ENCODE measurements at regions not wholly inside any gene's neighbourhood (a gene's known extent, or its start where the extent isn't known, plus 50 kb on each side); places are given as distances from the start of the nearest gene placed in this dataset.
"Not testable (repeated sequence)": the region's sequence is repeated elsewhere in the genome, so short reads cannot be mapped to it uniquely, and the experiment has no call there.

GRCh38 chr7:96562458-96562857 lies 147.2 kb downstream of the SEM1 start:
- intact Hi-C loops (cut with micrococcal nuclease), result no loop called here

DNA sequence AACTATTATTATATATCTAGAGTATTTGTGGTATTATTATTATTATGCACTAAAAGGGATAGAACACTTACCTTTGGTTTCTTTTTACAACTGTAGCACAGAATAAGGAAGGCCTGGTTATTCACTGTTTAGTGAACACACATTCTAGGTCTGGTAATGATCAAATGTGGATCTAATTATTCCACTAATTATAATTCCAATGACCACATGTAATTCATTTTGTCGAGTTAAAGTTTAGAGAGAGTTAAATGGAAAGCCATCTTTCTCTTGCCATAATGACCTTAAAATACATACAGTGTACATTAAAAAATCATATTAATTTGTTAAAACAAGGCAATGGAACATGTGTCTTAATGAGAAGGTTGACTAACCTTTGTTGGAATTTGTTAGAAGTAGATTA lies 147.8 kb downstream of the SEM1 start:
- intact Hi-C loops (cut with micrococcal nuclease), result no loop called here

GRCh38 chr7:96558530-96558929 lies 151.1 kb downstream of the SEM1 start:
- intact Hi-C loops (cut with micrococcal nuclease), result no loop called here

- intact Hi-C loops (cut with micrococcal nuclease), result no loop called here
Measured at GRCh38 chr7:96558093-96558492, 151.6 kb downstream of the SEM1 start.

GRCh38 chr7:96557598-96557997 lies 152.0 kb downstream of the SEM1 start:
- intact Hi-C loops (cut with micrococcal nuclease), result not testable (repeated sequence)

DNA sequence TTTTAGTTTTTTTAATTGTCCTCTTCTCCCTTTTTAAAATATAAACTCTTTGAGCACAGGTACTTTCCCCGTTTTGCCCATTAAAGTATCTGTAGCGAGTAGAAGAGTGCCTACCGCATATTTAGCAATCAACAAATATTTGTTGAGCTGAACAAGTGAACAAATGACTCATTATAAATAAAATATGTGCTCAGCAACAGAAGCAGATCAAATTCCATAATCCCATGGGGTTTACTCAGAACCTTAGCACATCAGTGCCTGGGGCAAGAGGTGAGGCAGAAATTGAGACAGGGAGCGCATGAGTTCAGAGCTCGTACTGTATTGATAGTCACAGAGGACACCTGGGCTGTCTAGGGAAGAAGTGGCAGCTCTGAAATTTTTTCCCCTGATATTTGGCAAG lies 161.0 kb downstream of the SEM1 start:
- intact Hi-C loops (cut with micrococcal nuclease), result no loop called here

DNA sequence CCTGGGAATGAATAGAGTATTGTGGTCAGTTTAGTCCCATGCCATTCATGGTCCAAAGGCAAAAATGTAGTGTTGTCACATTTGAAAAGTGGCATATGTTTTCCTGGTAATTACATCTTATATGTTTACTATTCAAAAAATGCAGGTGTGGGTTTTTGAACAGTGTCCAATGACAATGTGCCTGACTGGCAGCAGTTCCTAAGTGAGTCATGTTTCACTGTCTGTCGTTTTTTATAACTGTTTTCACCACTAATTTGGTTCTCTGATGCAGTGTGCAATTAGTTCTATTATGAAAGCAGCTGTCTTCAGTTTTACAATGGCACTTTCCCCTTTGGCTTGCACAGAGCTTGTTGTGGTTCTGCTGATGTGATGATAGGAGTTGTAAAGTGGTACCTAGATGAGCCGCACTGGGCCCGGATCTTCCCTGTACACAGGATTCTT lies 162.3 kb downstream of the SEM1 start:
- intact Hi-C loops (cut with micrococcal nuclease), result no loop called here

DNA sequence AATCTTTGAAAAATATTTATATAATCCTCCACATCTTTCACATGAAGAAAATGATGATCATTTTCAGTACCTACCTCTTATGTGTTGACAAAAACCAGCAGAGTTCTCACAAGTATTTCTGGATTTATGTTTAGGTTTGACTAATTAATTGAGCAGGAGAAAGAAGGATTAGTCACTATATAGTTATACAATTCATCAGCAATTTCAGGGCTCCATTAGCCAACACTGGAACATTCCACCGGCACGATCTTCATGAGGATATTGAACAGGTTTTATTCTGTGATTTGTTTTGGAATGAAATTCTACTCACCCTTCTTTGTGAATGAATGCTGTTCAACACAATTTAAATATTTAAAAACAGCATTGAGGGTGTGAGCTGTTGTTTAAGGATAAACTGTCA lies 163.2 kb downstream of the SEM1 start:
- intact Hi-C loops (cut with micrococcal nuclease), result no loop called here

GRCh38 chr7:96539471-96539870 lies 170.2 kb downstream of the SEM1 start:
- intact Hi-C loops (cut with micrococcal nuclease), result no loop called here

- intact Hi-C loops (cut with micrococcal nuclease), result no loop called here
Measured at GRCh38 chr7:96538632-96539031, 171.0 kb downstream of the SEM1 start.

- intact Hi-C loops (cut with micrococcal nuclease), result no loop called here
Measured at GRCh38 chr7:96534221-96534620, 175.4 kb downstream of the SEM1 start.

DNA sequence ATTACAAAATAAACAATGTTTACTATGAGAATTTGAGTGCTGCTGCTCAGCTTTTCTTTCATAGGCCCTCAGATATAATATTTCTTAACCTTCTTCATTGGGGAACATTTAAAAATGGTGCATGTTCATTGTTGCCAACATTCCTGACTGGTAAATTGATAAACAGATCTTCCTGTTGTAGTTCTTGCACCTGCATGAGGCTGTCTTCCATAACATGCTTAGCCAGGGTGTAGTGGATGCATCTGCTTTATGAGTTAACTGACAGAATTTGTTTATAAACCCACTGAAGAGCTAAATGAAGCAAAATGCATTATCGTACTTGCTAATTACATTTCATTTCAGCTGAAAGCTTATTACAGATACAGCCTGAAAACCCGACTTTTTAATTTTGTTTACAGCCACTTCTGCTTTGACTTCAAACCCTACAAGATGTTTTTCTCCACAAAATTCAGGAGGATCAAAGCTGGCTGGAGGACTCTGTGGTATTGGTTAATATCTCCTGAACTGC lies 177.2 kb downstream of the SEM1 start:
- intact Hi-C loops (cut with micrococcal nuclease), result no loop called here

DNA sequence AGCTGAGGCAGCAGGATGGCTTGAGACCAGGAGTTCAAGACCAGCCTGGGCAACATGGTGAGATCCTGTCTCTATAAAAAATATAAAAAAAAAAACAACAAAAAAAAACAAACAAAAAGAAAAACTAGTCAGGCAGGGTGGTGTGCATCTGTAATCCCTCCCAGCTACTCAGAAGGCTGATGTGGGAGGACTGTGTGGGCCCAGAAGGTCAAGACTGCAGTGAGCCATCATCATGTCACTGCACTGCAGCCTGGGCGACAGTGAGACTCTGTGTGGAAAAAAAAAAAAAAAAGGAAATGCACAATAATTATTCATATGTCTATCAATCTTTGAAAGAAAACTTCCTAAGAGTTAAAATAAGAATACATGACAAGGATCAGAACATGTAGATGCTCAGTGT lies 178.3 kb downstream of the SEM1 start:
- intact Hi-C loops (cut with micrococcal nuclease), result no loop called here

GRCh38 chr7:96530786-96531185 lies 178.9 kb downstream of the SEM1 start:
- intact Hi-C loops (cut with micrococcal nuclease), result no loop called here

DNA sequence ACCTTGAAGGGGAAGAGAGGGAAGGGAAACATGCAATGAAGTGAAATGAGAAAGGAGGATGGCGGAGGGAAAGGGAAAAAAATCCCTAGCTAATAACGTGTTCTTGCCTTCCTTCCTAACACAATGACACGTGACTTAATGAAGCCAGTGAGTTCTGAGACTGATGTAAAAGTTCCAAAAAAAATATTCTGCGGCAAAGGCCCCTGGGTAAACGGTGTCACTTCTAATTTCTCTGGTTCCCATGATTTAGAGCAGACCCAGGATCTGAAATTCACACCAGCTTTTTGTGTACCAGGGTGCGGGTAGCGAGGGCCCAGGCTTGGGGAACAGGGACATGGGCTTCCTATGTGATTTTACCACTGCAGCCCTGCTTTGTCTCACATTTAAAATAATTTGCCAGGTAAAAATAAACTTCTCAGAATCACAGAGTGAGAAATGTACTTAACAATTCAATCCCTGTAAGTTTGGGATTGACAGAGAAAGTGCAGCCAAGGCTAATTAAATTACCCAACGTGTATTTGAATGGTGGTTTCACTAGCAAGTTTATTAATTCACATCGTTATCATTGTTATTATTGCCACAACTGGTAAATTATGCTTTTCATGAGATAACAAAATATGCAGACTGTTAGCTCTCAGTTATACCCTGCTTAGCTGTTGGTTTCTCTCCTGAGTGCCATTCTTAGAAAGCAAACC lies 182.4 kb downstream of the SEM1 start:
- intact Hi-C loops (cut with micrococcal nuclease), result no loop called here

DNA sequence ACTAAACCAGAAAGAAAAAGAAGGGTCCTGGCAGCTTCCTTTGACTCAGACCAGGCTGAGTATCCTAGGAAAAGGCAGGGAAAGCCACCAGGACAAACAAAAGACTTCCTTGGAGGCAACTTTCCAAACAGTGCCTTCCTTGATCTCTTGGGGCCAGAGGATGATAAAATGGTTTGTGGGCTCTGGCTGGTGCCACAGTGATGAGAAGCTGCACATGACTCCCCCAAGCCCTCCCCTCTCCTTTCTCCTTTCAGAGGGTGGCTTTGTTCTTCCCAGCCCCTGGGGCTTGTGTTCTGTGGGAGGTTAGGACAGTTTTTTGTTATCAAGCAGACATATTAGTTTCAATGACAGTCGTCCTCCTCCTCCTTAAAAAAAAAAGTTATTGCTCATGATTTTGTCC lies 183.2 kb downstream of the SEM1 start:
- intact Hi-C loops (cut with micrococcal nuclease), result no loop called here

DNA sequence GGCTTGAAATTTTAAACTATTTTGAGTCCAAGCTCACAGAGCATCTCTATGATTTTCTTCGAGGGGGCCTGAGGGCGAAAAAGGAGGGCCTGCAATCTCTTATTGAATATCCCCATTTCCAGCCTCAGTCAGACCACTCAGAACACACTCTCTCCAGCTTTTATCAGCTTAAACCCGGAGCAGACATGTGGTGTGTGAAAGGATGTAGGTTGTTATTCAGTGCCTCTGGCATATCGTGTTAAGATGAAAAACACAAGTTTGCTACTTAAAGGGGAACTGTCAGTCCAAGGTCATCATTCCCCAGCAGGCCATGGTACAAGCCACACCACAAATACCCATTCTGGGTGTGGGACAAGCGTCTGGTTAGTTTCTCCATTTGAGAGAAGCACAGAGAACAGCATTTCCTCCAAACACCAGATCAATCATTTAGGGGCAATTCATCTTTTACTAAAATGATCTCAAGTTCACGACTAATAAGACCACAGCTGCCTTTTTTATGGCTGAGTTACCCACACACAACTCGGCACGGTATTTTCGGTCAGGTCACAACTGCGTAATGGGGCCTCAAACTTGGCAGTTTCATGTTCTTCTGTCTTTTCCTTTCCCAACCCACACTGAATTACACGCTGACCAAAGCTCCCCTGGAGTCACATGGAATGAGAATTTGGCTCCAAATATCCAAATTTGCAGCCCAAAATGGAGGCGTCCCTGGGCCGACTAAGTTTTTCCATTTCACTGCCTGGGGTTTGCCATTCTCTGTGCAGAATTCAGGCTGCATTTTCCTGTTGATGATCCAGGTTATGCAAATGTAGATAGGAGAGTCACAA lies 188.4 kb downstream of the SEM1 start:
- intact Hi-C loops (cut with micrococcal nuclease), result no loop called here

DNA sequence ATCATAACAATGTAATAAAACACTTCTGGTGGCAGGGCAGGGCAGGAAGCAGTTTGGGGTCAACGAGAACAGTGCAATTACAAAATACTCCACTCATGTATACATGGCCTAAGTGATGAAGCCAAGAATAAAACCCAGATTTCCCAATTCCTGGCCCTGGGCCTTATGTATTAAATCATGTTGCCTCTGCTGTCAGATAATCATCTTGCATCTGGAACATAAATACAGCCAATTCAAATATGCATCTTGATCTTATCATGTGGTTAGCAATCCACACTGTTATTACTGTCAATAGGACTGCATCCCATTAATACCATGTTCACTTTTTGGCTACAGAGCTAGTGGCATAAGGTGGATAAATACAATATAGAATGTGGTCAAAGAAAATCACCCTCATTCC lies 186.5 kb upstream of the SLC25A13 start:
- intact Hi-C loops (cut with micrococcal nuclease), result no loop called here

DNA sequence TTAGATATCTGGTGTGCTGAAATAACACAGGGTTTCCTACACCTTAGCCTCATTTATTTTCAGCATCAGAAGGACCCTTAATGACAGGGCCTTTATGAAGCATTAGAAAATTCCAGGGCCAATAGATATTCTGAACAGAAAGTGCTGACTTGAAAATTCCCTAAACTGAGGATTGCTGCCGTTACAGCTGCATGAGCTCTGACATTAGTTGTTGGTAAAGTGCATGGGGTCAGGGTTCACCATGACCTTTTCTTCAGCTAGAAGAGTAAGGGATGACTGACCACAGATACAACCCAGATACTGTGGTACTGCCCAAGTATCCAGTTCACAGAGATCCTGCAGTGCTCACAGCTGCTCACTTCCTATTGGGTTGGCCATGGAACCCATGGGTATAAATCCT lies 181.7 kb upstream of the SLC25A13 start:
- intact Hi-C loops (cut with micrococcal nuclease), result no loop called here

DNA sequence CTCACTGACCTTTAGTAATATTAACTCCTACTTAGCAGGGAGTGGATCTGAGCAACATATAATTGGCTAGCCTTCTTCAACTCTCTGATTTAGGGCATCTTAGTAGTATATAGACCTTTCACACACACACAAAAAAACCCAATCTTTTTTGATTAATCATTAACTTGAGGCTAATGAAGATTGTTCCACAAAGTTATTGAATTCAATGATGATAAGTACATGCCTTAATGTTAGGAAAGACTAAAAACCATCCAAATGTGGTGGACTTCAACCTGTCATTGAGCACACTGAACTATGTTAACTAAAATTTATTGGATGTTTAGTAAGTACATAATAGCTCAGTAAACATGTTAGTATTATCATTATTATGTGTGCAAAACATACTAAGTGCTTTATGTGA lies 179.4 kb upstream of the SLC25A13 start:
- intact Hi-C loops (cut with micrococcal nuclease), result no loop called here

DNA sequence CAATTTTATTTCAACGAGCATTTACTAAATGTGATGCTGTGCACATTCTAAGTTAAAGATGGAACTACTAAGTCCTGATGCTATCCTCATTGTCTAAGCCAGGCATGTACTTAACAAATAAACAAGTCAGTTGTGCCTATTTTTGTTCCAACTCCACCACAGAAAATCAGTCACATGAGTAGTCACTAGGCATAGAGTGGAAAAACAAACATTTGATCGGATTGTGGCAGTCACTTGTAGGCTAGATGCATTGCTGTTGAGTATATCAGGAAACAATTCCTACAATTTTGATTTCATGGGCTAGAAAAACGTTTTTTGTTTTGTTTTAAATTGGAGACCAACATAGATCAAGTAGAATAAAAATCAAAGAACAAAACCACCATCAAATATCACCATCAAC lies 177.6 kb upstream of the SLC25A13 start:
- intact Hi-C loops (cut with micrococcal nuclease), result loop anchor here (5.0 kb wide), 3 partner anchors 82 to 338 kb away; partner anchors contain the start of gene SLC25A13

- intact Hi-C loops (cut with micrococcal nuclease), result loop anchor here (5.0 kb wide), 3 partner anchors 80 to 340 kb away; partner anchors contain the start of gene SLC25A13
Measured at GRCh38 chr7:96497567-96497966, 175.7 kb upstream of the SLC25A13 start.

All from T-helper 1 cell treated with Interleukin-12 subunit alpha and Interleukin-12 subunit beta and Interleukin-4 antibody, amounts not matched to agents 30 ng/mL and 1 ng/mL, for 36 hours (primary cell).